GM19240 (cell line): ENCODE measurements at regions not wholly inside any gene's neighbourhood (a gene's known extent, or its start where the extent isn't known, plus 50 kb on each side); places are given as distances from the start of the nearest gene placed in this dataset.

ENCODE experiments used
- DNase-seq: peaks from one replicate; pipeline ENCODE4 v3.0.0; 2011; ENCODE audit warnings: low spot score; ENCODE audit not compliant: insufficient read length

- DNase-seq, result no peak
These were observed 87.2 kb upstream of the SLC10A2 start for GRCh38 chr13:103153466-103153865.

GRCh38 chr13:103147961-103148360, 81.7 kb upstream of the SLC10A2 start:
- no peak for DNase-seq

GRCh38 chr13:103145442-103145841, 79.2 kb upstream of the SLC10A2 start:
- no peak for DNase-seq

- no peak for DNase-seq
These were observed 77.2 kb upstream of the SLC10A2 start for GRCh38 chr13:103143432-103143831.

GRCh38 chr13:103142151-103142550, 75.9 kb upstream of the SLC10A2 start:
- DNase-seq, result no peak

- DNase-seq, result peak; percentile 20
These were observed 73.9 kb upstream of the SLC10A2 start for GRCh38 chr13:103140001-103140671.

- no peak for DNase-seq
These were observed 68.1 kb upstream of the SLC10A2 start for GRCh38 chr13:103134271-103134670.

GRCh38 chr13:103133556-103133955, 67.3 kb upstream of the SLC10A2 start:
- DNase-seq, result no peak

GRCh38 chr13:103130681-103131210, 64.5 kb upstream of the SLC10A2 start:
- no peak for DNase-seq

- DNase-seq, result no peak
These were observed 63.9 kb upstream of the SLC10A2 start for GRCh38 chr13:103130146-103130545.
